SU-DHL-6 (cell line): ENCODE measurements at regions not wholly inside any gene's neighbourhood (a gene's known extent, or its start where the extent isn't known, plus 50 kb on each side); places are given as distances from the start of the nearest gene placed in this dataset.
"Not testable (repeated sequence)": the region's sequence is repeated elsewhere in the genome, so short reads cannot be mapped to it uniquely, and the experiment has no call there.

Experiments used
- H2AFZ ChIP-seq: fragments of 200-600 bp; sonication (generic); 2 replicates; pipeline ENCODE4 v1.6.1; 2014; ENCODE audit warnings: low read depth, mild to moderate bottlenecking, moderate library complexity, mixed read lengths, antibody characterized with exemption, low read length; ENCODE audit not compliant: severe bottlenecking
- H3F3A ChIP-seq: fragments of 200-600 bp; shearing (Covaris generic); 2 replicates; pipeline ENCODE4 v1.6.0; 2016; ENCODE audit warnings: antibody characterized with exemption, mild to moderate bottlenecking; ENCODE audit not compliant: insufficient read depth
- H3K27ac ChIP-seq: fragments of 200-600 bp; sonication (generic); 2 replicates; pipeline ENCODE4 v1.5.1; 2016; ENCODE audit warnings: low read depth, mild to moderate bottlenecking, low read length, moderate library complexity, mixed read lengths
- H3K27me3 ChIP-seq: fragments of 200-600 bp; sonication (generic), shearing (Covaris generic); 2 replicates; pipeline ENCODE4 v1.6.0; 2014; ENCODE audit warnings: mild to moderate bottlenecking, low read length
- H3K36me3 ChIP-seq: fragments of 200-600 bp; sonication (generic); 2 replicates; pipeline ENCODE4 v1.6.1; 2014; ENCODE audit warnings: mild to moderate bottlenecking, low read length, mixed read lengths
- H3K4me2 ChIP-seq: fragments of 300-600, 200-600 bp; shearing (Covaris generic), sonication (generic); 2 replicates; pipeline ENCODE4 v1.6.0; 2014; ENCODE audit warnings: low read length, low read depth, mild to moderate bottlenecking; ENCODE audit not compliant: poor library complexity, severe bottlenecking
- H3K4me3 ChIP-seq: fragments of 200-600 bp; sonication (generic); 2 replicates; pipeline ENCODE4 v1.5.1; 2014; ENCODE audit warnings: antibody characterized with exemption, low read length, mild to moderate bottlenecking, mixed read lengths; ENCODE audit not compliant: insufficient read depth, poor library complexity, severe bottlenecking
- H3K79me2 ChIP-seq: fragments of 200-600 bp; sonication (generic); 2 replicates; pipeline ENCODE4 v1.6.1; 2014; ENCODE audit warnings: mild to moderate bottlenecking, low read length, moderate library complexity; ENCODE audit not compliant: insufficient read depth
- H3K9ac ChIP-seq: fragments of 200-600 bp; sonication (generic); 2 replicates; pipeline ENCODE4 v1.7.0; 2014; ENCODE audit warnings: mild to moderate bottlenecking, low read length
- H3K9me2 ChIP-seq: fragments of 200-600 bp; sonication (generic); replicated peaks from 2 replicates; pipeline ENCODE4 v1.6.1; 2014; ENCODE audit warnings: low read length; ENCODE audit not compliant: insufficient read depth
- H3K9me3 ChIP-seq: fragments of 200-600 bp; sonication (generic); 2 replicates; pipeline ENCODE4 v1.6.1; 2014; ENCODE audit warnings: low read length, mixed read lengths; ENCODE audit not compliant: insufficient read depth
- H4K20me1 ChIP-seq: fragments of 200-600 bp; sonication (generic); 2 replicates; pipeline ENCODE4 v1.6.1; 2014; ENCODE audit warnings: low read depth, mild to moderate bottlenecking, antibody characterized with exemption, low read length, moderate library complexity, mixed read lengths
- CTCF ChIP-seq: fragments of 200-600 bp; sonication (generic); IDR thresholded peaks from one replicate; pipeline ENCODE4 v1.5.1; 2017; ENCODE audit warnings: antibody characterized with exemption, mild to moderate bottlenecking, low read length, moderate library complexity; ENCODE audit not compliant: insufficient read depth, poor library complexity, severe bottlenecking
- EZH2phosphoT487 ChIP-seq: fragments of 200-600 bp; sonication (generic), shearing (Covaris generic); conservative IDR thresholded peaks from 2 replicates; pipeline ENCODE4 v1.6.1; 2018; ENCODE audit warnings: mild to moderate bottlenecking, antibody characterized with exemption, low read length, moderate library complexity, mixed read lengths

GRCh38 chr4:126520731-126521130 is 1112.0 kb upstream of the INTU start:
- TF ChIP-seq CTCF (no peak), EZH2phosphoT487 (no peak)
- Histone ChIP-seq H3K27ac (no peak overlapping the region), H3K79me2 (no peaks in the 10 kb centered on the region), H3K9me2 (no peaks in the 10 kb centered on the region), H3K4me3 (no peak overlapping the region), H3K4me2 (no peak overlapping the region), H3F3A (no peaks in the 10 kb centered on the region), H4K20me1 (no peaks in the 10 kb centered on the region), H2AFZ (no peak overlapping the region), H3K9ac (no peak overlapping the region), H3K36me3 (no peaks in the 10 kb centered on the region), H3K27me3 (no peaks in the 10 kb centered on the region), H3K9me3 (no peaks in the 10 kb centered on the region)

- H3K27ac ChIP-seq, H2AFZ ChIP-seq, H3K4me3 ChIP-seq, H3K9me3 ChIP-seq, H4K20me1 ChIP-seq, H3K36me3 ChIP-seq, H3K79me2 ChIP-seq, H3F3A ChIP-seq, H3K9ac ChIP-seq, H3K9me2 ChIP-seq, H3K27me3 ChIP-seq, H3K4me2 ChIP-seq: not testable (repeated sequence)
Observed at GRCh38 chr4:126525400-126525799, 1107.4 kb upstream of the INTU start.

- Histone ChIP-seq H3K9me3 (no peaks in the 10 kb centered on the region), H3K4me2 (no peak overlapping the region), H4K20me1 (no peaks in the 10 kb centered on the region), H2AFZ (no peak overlapping the region), H3K27ac (no peak overlapping the region), H3F3A (no peaks in the 10 kb centered on the region), H3K9me2 (no peaks in the 10 kb centered on the region), H3K79me2 (no peaks in the 10 kb centered on the region), H3K9ac (no peak overlapping the region), H3K27me3 (no peaks in the 10 kb centered on the region), H3K36me3 (no peaks in the 10 kb centered on the region), H3K4me3 (no peak overlapping the region)
- no peak for TF ChIP-seq EZH2phosphoT487
- no peak for TF ChIP-seq CTCF
Observed at GRCh38 chr4:126526335-126526734, 1106.4 kb upstream of the INTU start.

GRCh38 chr4:126529997-126530396 is 1102.8 kb upstream of the INTU start:
- TF ChIP-seq CTCF (no peak), EZH2phosphoT487 (no peak)
- no peak overlapping the region for H3K27ac ChIP-seq
- H3K79me2 ChIP-seq, result no peaks in the 10 kb centered on the region
- H3K9me3 ChIP-seq, result no peaks in the 10 kb centered on the region
- H3K9ac ChIP-seq, result no peak overlapping the region
- no peak overlapping the region for H3K4me2 ChIP-seq
- no peak overlapping the region for H3K4me3 ChIP-seq
- no peaks in the 10 kb centered on the region for H3F3A ChIP-seq
- no peak overlapping the region for H2AFZ ChIP-seq
- no peaks in the 10 kb centered on the region for H3K27me3 ChIP-seq
- no peaks in the 10 kb centered on the region for H3K36me3 ChIP-seq
- no peaks in the 10 kb centered on the region for H4K20me1 ChIP-seq
- H3K9me2 ChIP-seq, result no peaks in the 10 kb centered on the region
